ENCODE measurements at regions not wholly inside any gene's neighbourhood (a gene's known extent, or its start where the extent isn't known, plus 50 kb on each side); places are given as distances from the start of the nearest gene placed in this dataset.

DNA sequence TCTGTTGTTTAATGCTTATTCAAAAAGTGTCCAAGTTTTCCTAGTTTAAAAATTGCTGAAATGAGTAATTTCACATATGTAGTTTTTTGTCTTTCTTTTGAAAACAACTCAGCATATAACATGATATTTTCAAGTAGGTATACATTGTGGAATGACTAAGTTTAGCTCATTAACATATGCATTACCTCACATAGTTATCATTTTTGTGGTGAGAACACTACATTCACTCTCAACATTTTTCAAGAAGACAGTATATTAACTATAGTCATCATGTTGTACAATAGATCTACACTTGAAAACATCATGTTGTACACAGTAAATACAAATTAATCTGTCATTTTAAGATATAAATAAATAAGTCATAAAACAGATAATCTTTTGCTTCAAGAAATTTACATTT is 340.0 kb downstream of the CCDC85A start:
- Histone ChIP-seq H2AFZ (ENCODE audit: low read length) (no peak overlapping the region), H3K9ac (ENCODE audit: insufficient read depth, low read depth, low read length) (no peak overlapping the region), H3K27ac (ENCODE audit: extremely low read length, insufficient read depth, low read length) (no peak overlapping the region), H3K4me3 (replicated peaks in 1 of 3; ENCODE audit: insufficient read depth in 1 of 3, low read depth in 2 of 3, low read length in 3 of 3) (no peak overlapping the region), H3K27me3 (ENCODE audit: control insufficient read depth in 1 of 2, insufficient read depth in 2 of 2, low read length in 2 of 2) (no peaks in the 10 kb centered on the region), H3K9me3 (ENCODE audit: low read length) (no peaks in the 10 kb centered on the region), H3K4me2 (ENCODE audit: low read depth, low read length) (no peak overlapping the region), H3K4me1 (ENCODE audit: insufficient read depth, low read length) (no peaks in the 10 kb centered on the region), H3K36me3 (replicated peaks in 1 of 2; ENCODE audit: control insufficient read depth in 1 of 2, insufficient read depth in 2 of 2, low read length in 2 of 2) (no peaks in the 10 kb centered on the region), H3K79me2 (ENCODE audit: insufficient read depth, low read length) (no peaks in the 10 kb centered on the region), H4K20me1 (ENCODE audit: insufficient read depth, low read length) (no peaks in the 10 kb centered on the region)
- intact Hi-C loops (cut with micrococcal nuclease; ENCODE audit: unreplicated experiment) (no loop called here), in situ Hi-C loops (cut with HindIII; ENCODE audit: extremely low pct_ligation_motif_present, low pct_unique_long_range_greater_than_20kb) (no loop called here)
- CTCF ChIA-PET (ENCODE audit: low intra/inter-chr PET ratio, low total read pairs) = no interaction called here
- ATAC-seq = no peak
- POLR2A ChIA-PET = no interaction called here
- BruUV-seq (replicated peaks) = no TSS peak
- no peak for DNase-seq (ENCODE audit: low spot score)
- peak; percentile 22 to 43; a peak in 1 of 4 replicates for TF ChIP-seq MAFK (conservative IDR thresholded peaks at IDR 0.05 in 1 of 2, IDR thresholded peaks at IDR 0.05 in 1 of 2; ENCODE audit: low read length in 2 of 2)
- TF ChIP-seq MAFF (IDR thresholded peaks at IDR 0.05; ENCODE audit: low read depth, low read length) = peak; percentile 16; the same call in 1 of the 2 replicates
- no peak for TF ChIP-seq ZNF251 (CRISPR knock-in tag; IDR thresholded peaks at IDR 0.05)
- FAIRE-seq = no peak

DNA sequence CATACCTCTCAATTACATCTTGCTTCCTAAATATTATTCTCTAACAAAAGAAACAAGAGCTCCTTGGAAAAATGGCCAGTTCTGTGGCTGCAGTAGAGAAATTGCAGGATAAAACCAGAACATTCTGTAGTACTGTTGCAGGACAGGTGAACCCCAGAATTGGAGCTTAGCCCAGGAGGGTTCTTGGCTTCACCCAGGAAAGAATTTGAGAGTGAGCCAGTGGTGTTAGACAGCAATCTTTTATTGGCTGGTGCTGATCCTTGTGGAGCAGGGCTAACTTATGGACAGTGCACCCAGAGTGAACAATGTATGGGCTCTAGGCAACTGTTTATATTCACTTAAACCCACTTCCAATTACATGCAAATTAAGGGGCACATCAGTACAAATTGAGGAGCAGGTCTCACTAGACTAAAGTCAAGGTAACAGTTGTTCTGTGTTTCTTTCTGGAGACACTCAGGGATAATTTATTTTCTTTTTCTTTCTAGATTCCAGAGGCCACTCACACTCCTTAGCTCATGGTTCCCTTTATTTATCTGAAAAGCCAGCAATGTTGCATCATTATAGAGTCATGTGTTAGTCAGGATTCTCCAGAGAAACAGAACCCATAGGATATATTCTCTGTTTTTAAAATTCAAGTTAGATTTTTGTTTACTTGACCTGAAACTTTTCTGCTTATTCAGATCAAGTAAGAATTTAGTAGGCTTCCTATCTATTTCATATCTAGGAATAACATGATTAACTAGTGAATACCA is 348.1 kb downstream of the CCDC85A start:
- intact Hi-C loops (cut with micrococcal nuclease; ENCODE audit: unreplicated experiment) = no loop called here
- POLR2A ChIA-PET = no interaction called here
- ATAC-seq (no peak), FAIRE-seq (no peak), DNase-seq (ENCODE audit: low spot score) (no peak)
- Histone ChIP-seq H3K36me3 (replicated peaks in 1 of 2; ENCODE audit: control insufficient read depth in 1 of 2, insufficient read depth in 2 of 2, low read length in 2 of 2) (no peaks in the 10 kb centered on the region), H3K9me3 (ENCODE audit: low read length) (no peaks in the 10 kb centered on the region), H2AFZ (ENCODE audit: low read length) (no peak overlapping the region), H3K4me2 (ENCODE audit: low read depth, low read length) (no peak overlapping the region), H3K4me3 (replicated peaks in 1 of 3; ENCODE audit: insufficient read depth in 1 of 3, low read depth in 2 of 3, low read length in 3 of 3) (no peak overlapping the region), H3K79me2 (ENCODE audit: insufficient read depth, low read length) (no peaks in the 10 kb centered on the region), H3K27ac (ENCODE audit: extremely low read length, insufficient read depth, low read length) (no peak overlapping the region), H4K20me1 (ENCODE audit: insufficient read depth, low read length) (no peaks in the 10 kb centered on the region), H3K9ac (ENCODE audit: insufficient read depth, low read depth, low read length) (no peak overlapping the region), H3K27me3 (ENCODE audit: control insufficient read depth in 1 of 2, insufficient read depth in 2 of 2, low read length in 2 of 2) (no peaks in the 10 kb centered on the region), H3K4me1 (ENCODE audit: insufficient read depth, low read length) (no peaks in the 10 kb centered on the region)
- CTCF ChIA-PET (ENCODE audit: low intra/inter-chr PET ratio, low total read pairs) = no interaction called here
- in situ Hi-C loops (cut with HindIII; ENCODE audit: extremely low pct_ligation_motif_present, low pct_unique_long_range_greater_than_20kb) = no loop called here
- no TSS peak for BruUV-seq (replicated peaks)
- TF ChIP-seq MAFK (conservative IDR thresholded peaks at IDR 0.05 in 1 of 2, IDR thresholded peaks at IDR 0.05 in 1 of 2; ENCODE audit: low read length in 2 of 2) (no peak), ZNF383 (CRISPR knock-in tag; IDR thresholded peaks at IDR 0.05; ENCODE audit: borderline replicate concordance) (no peak), MTA3 (CRISPR knock-in tag; IDR thresholded peaks at IDR 0.05) (no peak), SRSF1 (optimal IDR thresholded peaks at IDR 0.05; ENCODE audit: low read depth, low read length) (no peak), ZBTB3 (CRISPR knock-in tag; IDR thresholded peaks at IDR 0.05; ENCODE audit: borderline replicate concordance, low read depth) (no peak), ELF3 (CRISPR knock-in tag; IDR thresholded peaks at IDR 0.05) (no peak), FOXC1 (CRISPR knock-in tag; IDR thresholded peaks at IDR 0.05; ENCODE audit: borderline replicate concordance) (no peak)
- TF ChIP-seq, protein P1, sequence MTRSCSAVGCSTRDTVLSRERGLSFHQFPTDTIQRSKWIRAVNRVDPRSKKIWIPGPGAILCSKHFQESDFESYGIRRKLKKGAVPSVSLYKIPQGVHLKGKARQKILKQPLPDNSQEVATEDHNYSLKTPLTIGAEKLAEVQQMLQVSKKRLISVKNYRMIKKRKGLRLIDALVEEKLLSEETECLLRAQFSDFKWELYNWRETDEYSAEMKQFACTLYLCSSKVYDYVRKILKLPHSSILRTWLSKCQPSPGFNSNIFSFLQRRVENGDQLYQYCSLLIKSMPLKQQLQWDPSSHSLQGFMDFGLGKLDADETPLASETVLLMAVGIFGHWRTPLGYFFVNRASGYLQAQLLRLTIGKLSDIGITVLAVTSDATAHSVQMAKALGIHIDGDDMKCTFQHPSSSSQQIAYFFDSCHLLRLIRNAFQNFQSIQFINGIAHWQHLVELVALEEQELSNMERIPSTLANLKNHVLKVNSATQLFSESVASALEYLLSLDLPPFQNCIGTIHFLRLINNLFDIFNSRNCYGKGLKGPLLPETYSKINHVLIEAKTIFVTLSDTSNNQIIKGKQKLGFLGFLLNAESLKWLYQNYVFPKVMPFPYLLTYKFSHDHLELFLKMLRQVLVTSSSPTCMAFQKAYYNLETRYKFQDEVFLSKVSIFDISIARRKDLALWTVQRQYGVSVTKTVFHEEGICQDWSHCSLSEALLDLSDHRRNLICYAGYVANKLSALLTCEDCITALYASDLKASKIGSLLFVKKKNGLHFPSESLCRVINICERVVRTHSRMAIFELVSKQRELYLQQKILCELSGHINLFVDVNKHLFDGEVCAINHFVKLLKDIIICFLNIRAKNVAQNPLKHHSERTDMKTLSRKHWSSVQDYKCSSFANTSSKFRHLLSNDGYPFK (CRISPR knock-in tag; IDR thresholded peaks at IDR 0.05; ENCODE audit: borderline replicate concordance) = no peak
- TF ChIP-seq, protein P2, sequence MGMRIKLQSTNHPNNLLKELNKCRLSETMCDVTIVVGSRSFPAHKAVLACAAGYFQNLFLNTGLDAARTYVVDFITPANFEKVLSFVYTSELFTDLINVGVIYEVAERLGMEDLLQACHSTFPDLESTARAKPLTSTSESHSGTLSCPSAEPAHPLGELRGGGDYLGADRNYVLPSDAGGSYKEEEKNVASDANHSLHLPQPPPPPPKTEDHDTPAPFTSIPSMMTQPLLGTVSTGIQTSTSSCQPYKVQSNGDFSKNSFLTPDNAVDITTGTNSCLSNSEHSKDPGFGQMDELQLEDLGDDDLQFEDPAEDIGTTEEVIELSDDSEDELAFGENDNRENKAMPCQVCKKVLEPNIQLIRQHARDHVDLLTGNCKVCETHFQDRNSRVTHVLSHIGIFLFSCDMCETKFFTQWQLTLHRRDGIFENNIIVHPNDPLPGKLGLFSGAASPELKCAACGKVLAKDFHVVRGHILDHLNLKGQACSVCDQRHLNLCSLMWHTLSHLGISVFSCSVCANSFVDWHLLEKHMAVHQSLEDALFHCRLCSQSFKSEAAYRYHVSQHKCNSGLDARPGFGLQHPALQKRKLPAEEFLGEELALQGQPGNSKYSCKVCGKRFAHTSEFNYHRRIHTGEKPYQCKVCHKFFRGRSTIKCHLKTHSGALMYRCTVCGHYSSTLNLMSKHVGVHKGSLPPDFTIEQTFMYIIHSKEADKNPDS (CRISPR knock-in tag; IDR thresholded peaks at IDR 0.05) = no peak
